HL-60 (cell line): ENCODE measurements at regions not wholly inside any gene's neighbourhood (a gene's known extent, or its start where the extent isn't known, plus 50 kb on each side); places are given as distances from the start of the nearest gene placed in this dataset.

Source experiments
- GABPA ChIP-seq: IDR thresholded peaks from 2 replicates; pipeline ENCODE4 v1.6.1; 2012; ENCODE audit warnings: low read depth
- POLR2AphosphoS5 ChIP-seq: IDR thresholded peaks from 2 replicates; pipeline ENCODE4 v1.6.1; 2012; ENCODE audit warnings: low read depth
- SPI1 ChIP-seq: IDR thresholded peaks from 2 replicates; pipeline ENCODE4 v1.6.1; 2012; ENCODE audit warnings: low read depth, mild to moderate bottlenecking, borderline replicate concordance
- TF ChIP-seq, protein P1 (sequence below): IDR thresholded peaks from one replicate; pipeline ENCODE4 v1.5.1; 2011; ENCODE audit warnings: low read length, control low read depth, inconsistent platforms; ENCODE audit not compliant: insufficient read depth
- TF ChIP-seq, protein P2 (sequence below): IDR thresholded peaks from 2 replicates; pipeline ENCODE4 v1.6.1; 2012; ENCODE audit warnings: low read depth; ENCODE audit not compliant: insufficient replicate concordance

DNA sequence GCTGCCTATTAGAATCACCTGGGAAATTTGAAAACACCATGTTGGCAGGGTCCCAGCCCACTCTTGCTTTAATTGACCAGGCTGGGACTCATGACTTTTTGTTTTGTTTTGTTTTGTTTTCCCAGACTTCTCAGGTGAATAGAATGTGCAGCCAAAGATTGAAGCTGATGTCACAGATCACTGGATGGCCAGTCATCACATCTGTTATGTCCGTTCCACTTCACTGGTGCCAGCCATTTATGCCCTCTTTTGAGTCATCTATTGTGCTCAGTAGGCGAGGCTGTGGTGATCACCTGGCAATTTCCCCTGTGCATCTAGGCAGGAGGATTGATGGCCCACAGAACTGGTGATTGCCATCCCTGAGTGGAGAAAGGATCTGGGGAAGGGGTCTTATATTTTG is 297.3 kb downstream of the INSC start:
- TF ChIP-seq, protein P1, sequence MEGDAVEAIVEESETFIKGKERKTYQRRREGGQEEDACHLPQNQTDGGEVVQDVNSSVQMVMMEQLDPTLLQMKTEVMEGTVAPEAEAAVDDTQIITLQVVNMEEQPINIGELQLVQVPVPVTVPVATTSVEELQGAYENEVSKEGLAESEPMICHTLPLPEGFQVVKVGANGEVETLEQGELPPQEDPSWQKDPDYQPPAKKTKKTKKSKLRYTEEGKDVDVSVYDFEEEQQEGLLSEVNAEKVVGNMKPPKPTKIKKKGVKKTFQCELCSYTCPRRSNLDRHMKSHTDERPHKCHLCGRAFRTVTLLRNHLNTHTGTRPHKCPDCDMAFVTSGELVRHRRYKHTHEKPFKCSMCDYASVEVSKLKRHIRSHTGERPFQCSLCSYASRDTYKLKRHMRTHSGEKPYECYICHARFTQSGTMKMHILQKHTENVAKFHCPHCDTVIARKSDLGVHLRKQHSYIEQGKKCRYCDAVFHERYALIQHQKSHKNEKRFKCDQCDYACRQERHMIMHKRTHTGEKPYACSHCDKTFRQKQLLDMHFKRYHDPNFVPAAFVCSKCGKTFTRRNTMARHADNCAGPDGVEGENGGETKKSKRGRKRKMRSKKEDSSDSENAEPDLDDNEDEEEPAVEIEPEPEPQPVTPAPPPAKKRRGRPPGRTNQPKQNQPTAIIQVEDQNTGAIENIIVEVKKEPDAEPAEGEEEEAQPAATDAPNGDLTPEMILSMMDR, result no peak
- TF ChIP-seq, protein P2, sequence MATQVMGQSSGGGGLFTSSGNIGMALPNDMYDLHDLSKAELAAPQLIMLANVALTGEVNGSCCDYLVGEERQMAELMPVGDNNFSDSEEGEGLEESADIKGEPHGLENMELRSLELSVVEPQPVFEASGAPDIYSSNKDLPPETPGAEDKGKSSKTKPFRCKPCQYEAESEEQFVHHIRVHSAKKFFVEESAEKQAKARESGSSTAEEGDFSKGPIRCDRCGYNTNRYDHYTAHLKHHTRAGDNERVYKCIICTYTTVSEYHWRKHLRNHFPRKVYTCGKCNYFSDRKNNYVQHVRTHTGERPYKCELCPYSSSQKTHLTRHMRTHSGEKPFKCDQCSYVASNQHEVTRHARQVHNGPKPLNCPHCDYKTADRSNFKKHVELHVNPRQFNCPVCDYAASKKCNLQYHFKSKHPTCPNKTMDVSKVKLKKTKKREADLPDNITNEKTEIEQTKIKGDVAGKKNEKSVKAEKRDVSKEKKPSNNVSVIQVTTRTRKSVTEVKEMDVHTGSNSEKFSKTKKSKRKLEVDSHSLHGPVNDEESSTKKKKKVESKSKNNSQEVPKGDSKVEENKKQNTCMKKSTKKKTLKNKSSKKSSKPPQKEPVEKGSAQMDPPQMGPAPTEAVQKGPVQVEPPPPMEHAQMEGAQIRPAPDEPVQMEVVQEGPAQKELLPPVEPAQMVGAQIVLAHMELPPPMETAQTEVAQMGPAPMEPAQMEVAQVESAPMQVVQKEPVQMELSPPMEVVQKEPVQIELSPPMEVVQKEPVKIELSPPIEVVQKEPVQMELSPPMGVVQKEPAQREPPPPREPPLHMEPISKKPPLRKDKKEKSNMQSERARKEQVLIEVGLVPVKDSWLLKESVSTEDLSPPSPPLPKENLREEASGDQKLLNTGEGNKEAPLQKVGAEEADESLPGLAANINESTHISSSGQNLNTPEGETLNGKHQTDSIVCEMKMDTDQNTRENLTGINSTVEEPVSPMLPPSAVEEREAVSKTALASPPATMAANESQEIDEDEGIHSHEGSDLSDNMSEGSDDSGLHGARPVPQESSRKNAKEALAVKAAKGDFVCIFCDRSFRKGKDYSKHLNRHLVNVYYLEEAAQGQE, result no peak
- no peak for TF ChIP-seq POLR2AphosphoS5
- TF ChIP-seq SPI1, result no peak
- no peak for TF ChIP-seq GABPA
